ENCODE measurements at regions not wholly inside any gene's neighbourhood (a gene's known extent, or its start where the extent isn't known, plus 50 kb on each side); places are given as distances from the start of the nearest gene placed in this dataset.

- no peak for TF ChIP-seq FOXM1 (IDR thresholded peaks at IDR 0.05; ENCODE audit: borderline replicate concordance)
- TF ChIP-seq BHLHE40 (IDR thresholded peaks at IDR 0.05; ENCODE audit: borderline replicate concordance), result no peak
- TF ChIP-seq SP1 (IDR thresholded peaks at IDR 0.05), result no peak
- no peak for TF ChIP-seq ELF4 (IDR thresholded peaks at IDR 0.05)
- no peak for TF ChIP-seq ZNF384 (IDR thresholded peaks at IDR 0.05)
- TF ChIP-seq FOXA1 (IDR thresholded peaks at IDR 0.05), result no peak
- TF ChIP-seq ARNT (IDR thresholded peaks at IDR 0.05), result no peak
- TF ChIP-seq TARDBP (IDR thresholded peaks at IDR 0.05), result no peak
- TF ChIP-seq NFRKB (IDR thresholded peaks at IDR 0.05), result no peak
- no peak for TF ChIP-seq HDGF (IDR thresholded peaks at IDR 0.05; ENCODE audit: borderline replicate concordance)
- TF ChIP-seq, protein P1, sequence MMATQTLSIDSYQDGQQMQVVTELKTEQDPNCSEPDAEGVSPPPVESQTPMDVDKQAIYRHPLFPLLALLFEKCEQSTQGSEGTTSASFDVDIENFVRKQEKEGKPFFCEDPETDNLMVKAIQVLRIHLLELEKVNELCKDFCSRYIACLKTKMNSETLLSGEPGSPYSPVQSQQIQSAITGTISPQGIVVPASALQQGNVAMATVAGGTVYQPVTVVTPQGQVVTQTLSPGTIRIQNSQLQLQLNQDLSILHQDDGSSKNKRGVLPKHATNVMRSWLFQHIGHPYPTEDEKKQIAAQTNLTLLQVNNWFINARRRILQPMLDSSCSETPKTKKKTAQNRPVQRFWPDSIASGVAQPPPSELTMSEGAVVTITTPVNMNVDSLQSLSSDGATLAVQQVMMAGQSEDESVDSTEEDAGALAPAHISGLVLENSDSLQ (IDR thresholded peaks at IDR 0.05), result no peak
- TF ChIP-seq FOXK2 (IDR thresholded peaks at IDR 0.05), result no peak
- no peak for TF ChIP-seq SUZ12 (IDR thresholded peaks at IDR 0.05)
These were observed 1138.3 kb downstream of the XPNPEP1 start for GRCh38 chr10:108785011-108785410.

Data from HEK293T (cell line).